GM18907 (cell line): ENCODE measurements at regions not wholly inside any gene's neighbourhood (a gene's known extent, or its start where the extent isn't known, plus 50 kb on each side); places are given as distances from the start of the nearest gene placed in this dataset.
"Not testable (repeated sequence)": the region's sequence is repeated elsewhere in the genome, so short reads cannot be mapped to it uniquely, and the experiment has no call there.

ENCODE experiments used
- ATAC-seq: cut with Tn5 transposase; IDR thresholded peaks from one replicate; pipeline ENCODE4 v1.9.1; 2021; ENCODE audit warnings: mild to moderate bottlenecking, moderate library complexity; ENCODE audit not compliant: unreplicated experiment

DNA sequence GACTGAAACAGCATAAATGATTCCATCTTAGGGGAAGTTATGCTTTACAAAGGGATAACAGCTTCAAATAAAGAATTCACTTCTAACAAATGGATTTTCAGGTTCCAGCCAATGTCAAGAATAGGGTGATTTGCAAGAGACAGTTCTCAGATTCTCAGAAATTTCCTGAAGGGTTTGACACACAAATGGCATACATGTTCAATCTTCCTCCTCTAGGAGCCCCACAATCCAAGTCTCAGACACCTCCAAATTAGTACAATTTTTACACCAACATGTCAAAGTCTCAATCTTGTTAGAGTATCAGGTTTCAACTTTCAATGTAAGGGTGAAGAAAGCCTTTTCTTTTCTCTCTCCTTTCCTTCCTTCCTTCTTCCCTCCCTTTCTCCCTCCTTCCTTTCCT, 996.6 kb downstream of the TLE1 start:
- ATAC-seq: no peak

DNA sequence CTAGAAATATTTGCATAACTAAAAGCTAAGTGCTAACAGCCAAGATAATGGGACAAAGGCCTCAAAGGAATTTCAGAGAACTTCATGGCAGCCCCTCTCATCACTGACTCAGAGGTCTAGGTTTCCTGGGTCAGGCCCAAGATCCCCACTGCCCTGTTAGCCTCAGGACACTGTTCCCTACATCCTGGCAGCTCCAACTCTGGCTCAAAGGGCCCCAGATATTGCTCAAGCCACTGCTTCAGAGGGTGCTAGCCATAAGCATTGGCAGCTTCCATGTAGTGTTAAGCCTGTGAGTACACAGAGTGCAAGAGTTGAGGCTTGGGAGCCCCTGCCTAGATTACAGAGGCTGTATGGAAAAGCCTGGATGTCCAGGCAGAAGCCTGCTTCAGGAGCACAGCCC, 998.1 kb downstream of the TLE1 start:
- no peak for ATAC-seq

DNA sequence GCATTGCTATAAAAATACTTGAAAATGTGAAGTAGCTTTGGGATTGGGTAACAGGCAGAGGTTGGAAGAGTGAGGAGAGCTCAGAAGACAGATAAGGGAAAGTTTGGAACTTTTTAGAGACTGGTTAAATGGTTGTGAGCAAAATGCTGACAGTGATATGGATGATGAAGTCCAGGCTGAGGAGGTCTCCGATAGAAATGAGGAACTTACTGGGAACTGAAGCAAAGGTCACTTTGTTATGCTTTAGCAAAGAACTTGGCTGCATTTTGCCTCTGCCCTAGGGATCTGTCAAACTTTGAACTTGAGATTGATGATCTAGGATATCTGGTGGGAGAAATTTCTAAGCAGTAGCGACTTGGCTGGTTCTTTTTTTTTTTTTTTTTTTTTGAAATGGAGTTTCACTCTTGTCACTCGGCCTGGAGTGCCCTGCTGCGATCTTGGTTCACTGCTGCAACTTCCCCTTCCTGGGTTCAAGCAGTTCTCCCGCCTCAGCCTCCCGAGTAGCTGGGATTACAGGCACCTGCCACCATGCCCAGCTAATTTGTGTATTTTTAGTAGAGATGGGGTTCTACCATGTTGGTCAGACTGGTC, 998.9 kb downstream of the TLE1 start:
- ATAC-seq: no peak

DNA sequence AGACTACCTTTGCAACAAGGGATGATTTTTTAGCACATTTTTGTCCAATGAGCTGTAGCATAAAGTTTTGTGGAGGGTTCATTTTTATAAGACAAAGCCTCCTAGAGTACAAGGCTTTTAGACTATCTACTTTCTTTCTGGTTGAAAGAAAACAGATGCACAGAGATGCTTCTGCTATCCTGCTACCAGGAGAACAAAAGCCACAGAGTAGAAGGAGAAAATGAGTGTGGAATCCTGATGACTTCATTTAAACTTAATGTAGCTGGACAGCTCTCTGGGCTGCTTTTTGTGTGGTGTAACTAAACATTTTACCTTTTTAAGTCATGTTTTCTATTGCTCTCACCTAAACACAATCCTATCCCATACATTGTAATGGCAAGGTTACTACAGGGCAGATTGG, 1009.4 kb downstream of the TLE1 start:
- no peak for ATAC-seq

DNA sequence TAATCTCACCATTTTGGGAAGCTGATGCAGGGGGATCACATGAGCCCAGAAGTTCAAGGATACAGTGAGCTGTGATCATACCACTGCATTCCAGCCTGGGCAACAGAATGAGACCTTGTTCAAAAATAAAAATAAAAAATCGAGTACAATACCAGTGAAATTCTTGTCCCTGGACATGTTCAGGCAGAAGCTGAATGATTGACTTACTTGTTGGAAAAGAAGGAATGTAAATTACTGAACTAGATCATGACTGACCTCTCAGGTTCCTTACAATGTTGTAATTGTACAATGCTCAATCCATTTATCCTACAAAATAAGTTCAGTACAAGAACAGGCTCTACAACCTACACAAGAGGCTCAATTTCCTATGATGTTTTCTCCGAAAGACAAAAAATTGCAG, 1010.4 kb downstream of the TLE1 start:
- no peak for ATAC-seq

DNA sequence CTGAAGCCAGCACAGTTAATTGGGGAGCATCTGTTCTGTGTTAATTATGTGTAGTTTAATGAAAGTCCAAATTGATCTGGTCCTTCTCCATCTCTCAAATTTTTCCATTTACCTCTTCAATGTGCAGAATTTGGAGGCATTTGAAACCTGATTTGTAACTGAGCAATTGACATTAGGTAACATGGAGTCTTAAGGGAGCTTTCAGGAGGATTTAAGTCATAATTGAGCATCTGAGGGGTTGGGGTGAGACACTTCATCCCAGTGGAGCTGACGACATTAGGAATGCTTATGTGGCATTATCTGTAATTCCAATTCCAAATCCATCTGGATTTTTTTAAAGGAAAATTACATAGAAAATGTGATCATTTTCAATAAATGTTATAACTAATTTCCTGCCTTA, 1015.9 kb downstream of the TLE1 start:
- no peak for ATAC-seq

DNA sequence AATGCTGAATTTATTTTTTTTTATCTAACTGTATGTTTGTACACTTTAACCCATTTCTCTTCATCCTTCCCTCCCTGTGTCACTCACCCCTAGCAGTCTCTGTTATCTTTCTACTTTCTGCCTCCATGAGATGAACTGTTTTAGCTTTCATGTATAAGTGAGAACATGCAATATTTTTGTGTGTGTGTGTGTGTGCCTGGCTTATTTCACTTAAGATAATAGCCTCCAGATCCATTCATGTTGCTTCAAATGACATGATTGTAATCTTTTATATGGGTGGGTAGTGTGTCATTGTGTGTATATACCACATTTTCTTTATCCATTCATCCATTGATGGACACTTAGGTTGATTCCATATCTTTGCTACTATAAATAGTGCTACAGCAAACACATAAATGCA, 1023.9 kb downstream of the TLE1 start:
- ATAC-seq: no peak

DNA sequence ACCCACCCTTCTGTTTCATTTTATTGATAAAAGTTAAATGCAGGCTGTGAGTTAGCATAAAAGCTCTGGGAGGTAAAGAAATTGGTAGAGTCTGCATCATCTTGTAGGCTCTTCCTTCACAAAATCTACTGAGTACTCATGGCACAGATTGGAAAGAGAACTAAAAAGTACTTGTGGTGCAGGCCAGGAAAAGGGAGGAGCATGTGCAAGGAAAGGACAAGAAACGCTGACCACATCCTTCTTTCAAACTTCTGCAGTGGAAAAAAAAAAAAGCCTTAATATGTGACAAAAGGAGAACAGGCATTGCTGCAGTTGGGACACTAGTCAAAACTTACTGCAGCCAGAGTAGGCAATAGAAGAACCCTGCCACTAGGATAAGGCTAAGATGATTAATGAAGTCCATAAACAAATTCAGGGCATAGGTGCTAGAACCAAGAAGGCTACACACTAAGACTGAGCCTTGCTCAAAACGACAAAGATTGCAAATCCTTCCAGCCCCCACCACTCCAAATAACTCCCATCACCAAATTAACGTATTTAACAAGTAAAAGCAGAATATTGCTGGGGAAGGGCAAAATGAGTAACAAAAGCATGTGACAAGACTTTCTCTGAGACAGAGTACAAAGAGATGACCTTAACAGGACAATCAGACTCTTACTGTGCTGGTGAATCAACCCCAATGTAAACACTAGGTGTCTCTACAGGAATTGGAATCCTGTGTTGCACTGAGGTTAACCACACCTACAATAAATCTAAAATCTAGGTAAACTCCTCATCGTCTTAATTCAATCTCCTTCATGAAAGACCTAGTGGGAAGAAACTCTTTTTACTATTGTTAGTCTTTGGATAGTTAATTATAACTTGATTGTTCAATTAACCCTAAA, 1024.8 kb downstream of the TLE1 start:
- no peak for ATAC-seq

DNA sequence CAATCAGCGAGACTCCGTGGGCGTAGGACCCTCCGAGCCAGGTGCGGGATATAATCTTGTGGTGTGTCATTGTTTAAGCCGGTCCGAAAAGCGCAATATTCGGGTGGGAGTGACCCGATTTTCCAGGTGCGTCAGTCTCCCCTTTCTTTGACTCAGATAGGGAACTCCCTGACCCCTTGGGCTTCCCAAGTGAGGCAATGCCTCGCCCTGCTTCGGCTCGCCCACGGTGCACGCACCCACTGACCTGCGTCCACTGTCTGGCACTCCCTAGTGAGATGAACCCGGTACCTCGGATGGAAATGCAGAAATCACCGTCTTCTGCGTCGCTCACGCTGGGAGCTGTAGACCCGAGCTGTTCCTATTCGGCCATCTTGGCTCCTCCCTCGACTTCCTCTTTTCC, 1029.6 kb downstream of the TLE1 start:
- not testable (repeated sequence) for ATAC-seq

DNA sequence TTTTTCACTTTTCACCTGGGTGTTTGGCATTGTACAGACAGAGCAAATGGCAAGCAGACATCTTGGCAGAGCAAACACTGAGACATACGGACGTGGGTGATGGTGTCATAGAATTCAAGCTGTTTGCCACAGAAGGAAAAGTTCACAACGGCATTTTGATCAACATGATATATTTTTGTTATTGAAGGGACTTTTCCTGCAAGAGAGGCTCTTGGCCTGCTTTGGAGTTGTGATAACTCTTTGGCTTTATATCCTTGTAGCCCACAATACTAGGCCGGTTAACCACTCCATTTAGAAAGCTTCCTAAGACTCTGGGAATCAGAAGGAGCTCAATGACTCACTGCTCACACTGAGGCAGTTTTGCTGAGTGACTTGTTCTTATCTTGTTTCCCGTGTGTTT, 1038.3 kb downstream of the TLE1 start:
- no peak for ATAC-seq

DNA sequence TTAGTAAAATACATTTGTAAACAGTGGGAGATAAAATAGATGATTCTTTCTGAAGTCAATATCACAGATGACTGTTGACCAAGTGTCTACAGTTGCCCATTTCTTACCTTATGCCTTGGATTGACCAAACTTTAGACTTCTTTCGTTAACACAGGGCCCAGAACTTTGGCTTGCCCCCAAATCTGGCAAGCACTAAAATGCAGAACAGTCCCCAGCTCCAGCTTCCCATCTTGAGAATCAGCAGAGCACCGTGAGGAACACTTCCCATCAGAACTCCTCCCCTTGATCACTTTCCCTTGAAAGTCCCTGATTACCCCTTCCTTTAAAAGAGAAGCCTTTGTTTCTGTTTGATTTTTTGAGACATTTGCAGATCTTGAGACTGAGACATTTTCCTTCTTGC, 1039.9 kb downstream of the TLE1 start:
- no peak for ATAC-seq

DNA sequence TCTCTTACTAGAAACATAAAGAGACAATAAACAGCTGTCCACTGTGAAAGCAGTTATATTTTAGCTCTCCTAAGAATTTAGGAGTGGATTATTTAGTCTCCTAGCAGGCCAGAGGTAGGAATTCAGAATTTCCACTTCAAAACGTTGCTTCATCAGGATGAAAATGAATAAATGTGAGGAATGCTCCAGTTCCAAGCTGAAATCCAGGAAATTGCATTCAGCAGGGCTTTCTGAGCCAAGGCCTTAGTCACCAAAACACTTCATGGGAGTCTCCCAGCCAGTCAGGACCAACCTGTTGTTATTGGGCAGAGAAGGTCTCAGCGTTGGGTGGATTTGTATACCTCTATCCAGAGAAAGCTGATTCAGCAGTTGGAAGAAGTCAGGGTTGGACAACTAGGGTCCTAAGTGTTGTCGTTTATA, 1040.3 kb downstream of the TLE1 start:
- no peak for ATAC-seq

DNA sequence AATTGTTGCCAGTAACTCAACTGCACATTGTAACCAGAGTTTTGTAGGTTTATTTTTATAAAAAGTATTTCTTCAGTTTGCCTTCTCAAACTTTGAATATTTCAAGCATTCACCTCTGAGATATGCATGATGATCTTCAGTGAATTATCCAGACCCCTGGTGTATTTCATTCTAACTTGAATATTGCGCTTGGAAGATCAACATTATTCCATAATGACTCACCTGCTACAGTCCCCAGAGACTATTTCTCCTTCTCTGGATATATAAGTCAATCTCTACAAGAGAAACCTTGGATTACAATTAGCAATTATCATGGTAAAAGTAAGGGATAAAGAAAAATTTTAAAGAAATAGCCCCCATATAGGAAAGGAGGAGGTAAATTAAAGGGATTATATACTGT, 1041.0 kb downstream of the TLE1 start:
- ATAC-seq: no peak

DNA sequence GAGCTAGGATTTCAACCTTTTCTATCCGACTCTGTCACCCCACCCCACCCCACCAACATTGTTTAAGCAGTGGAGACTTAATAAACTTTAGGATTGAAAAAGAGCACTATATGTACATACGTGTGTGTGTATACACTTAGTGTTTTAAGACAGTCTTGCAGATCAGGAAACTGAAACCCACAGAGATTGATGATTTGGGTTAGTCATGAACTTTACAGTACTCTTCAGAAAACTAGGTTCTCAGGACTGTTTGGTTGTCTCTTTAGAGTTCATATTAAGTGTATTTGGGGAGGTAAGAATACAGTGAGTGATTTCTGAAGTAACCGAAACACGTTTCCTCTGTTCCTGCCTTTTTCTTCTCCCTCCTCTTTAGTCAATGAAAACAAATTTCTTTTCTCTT, 1043.1 kb downstream of the TLE1 start:
- ATAC-seq: no peak

DNA sequence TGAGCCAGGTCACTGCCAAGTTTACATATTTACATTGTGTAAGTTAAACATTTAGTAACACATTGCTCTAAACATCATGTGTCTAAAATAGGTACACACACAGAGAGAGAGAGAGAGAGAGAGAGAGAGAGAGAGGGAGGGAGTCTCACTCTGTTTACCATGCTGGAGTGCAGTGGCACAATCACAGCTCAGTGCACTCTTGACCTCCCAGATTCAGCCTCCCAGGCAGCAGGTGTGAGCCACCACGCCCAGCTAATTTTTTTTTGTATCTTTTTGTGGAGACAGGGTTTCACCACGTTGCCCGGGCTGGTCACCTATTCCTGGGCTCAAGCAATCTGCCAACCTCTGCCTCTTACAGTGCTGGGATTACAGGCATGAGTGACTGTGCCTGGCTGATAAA, 1045.3 kb downstream of the TLE1 start:
- no peak for ATAC-seq

DNA sequence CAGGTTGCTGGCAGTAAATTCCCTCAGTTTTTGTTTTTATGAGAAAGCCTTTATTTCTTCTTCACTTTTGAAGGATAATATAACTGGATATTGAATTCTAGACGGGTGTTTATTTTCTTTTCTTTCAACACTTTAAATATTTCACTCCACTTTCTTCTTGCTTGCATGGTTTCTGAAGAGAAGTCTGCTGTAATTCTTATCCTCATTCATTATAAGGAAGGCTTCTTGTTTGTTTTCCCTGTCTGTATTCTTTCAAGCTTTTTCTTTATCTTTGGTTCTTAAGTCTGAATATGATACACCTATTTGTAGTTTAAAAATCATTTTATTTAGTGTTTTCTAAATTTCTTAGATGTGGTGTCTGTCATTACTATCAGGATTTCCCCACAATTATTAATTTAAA, 1054.3 kb downstream of the TLE1 start:
- no peak for ATAC-seq

DNA sequence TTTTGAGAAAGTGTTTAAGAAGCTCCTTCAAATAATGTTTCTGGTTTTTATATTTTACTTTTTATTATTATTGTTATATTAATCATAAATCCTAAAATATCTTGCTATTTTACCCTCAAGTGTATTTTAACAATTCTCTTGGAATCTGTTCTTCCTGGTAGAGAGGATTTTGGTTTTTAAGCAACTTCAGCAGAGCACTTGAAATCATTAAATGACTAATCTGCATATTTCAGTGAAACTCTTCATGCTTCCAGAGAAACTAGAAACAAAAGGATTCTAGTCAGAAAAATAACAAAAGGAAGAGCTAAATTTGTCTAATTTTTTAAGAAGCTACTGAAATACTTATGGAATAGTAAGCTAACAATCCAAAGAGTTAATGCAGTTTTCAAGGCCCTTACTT, 1057.3 kb downstream of the TLE1 start:
- no peak for ATAC-seq

DNA sequence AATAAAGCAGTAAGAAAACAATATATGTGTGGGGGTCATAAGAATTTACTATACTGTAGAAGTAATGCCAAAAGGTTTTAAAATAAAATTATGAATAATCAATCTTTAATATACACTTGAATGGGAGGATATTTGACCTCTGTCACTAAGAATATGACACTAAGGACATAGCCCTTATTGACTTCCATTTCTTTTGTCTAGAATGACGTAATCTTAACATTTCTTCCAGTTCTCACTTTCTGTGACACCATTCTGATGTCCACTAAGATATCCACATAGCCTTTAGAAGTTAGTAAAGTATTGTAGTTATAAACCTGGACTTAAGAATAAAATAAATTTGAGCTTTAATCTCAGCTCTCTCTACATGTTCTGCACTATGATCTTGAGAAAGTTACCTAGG, 1050.7 kb downstream of the TLE4 start:
- ATAC-seq: no peak

DNA sequence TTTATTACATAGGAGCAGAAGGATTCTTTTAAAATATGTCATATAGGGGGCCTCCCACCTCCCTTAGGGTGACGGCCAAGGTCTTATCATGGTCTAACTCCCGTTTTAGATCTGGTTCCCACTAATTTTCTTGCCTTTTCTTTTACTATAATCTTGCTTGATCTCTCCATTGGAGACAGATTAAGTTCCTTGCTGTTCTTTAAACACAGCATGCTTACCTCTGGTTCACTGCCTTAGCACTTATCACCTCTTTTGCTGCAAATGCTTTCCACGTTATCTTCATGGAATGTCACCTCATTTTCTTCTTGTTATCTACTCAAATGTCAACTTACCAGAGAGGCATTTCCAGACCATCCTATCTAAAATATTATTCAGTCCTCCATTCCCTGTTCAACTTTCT, 1047.6 kb downstream of the TLE4 start:
- no peak for ATAC-seq

DNA sequence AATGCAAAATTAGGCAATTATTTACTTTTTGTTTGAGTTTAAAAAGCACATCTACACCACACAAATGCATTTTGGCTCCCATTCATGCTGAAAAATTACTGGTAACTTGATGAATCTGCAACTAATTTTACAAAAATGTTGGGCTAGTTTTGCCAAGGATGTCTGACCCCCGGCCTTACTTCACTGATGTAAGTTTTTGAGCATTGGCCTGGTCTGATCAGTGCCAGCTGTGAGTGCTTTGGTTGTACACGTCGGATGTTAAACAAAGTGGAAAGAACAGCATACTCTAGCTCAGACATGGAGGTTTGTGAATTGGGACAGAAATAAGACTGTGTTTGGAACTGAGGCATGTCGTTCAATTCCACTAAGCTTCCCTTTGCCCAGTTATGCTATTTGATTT, 1044.2 kb downstream of the TLE4 start:
- ATAC-seq: no peak

DNA sequence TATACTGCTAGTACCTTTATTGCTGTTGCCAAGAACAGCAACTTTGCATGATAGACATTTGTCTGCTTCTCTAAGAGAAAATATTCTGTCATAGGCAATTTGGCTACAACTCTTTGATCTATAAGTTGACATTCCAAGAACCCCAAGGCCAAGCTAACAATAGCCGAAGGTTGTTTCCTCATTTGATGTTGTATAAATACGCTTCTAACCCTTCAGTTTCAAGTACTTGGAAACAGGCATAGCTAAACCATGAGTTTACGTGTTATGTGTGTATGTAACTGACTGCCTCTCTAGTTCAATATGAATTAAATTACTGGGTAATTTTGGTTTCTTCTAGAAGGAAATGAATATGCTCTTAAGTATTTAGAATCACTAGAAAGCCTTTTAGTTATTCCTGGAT, 1034.0 kb downstream of the TLE4 start:
- no peak for ATAC-seq

DNA sequence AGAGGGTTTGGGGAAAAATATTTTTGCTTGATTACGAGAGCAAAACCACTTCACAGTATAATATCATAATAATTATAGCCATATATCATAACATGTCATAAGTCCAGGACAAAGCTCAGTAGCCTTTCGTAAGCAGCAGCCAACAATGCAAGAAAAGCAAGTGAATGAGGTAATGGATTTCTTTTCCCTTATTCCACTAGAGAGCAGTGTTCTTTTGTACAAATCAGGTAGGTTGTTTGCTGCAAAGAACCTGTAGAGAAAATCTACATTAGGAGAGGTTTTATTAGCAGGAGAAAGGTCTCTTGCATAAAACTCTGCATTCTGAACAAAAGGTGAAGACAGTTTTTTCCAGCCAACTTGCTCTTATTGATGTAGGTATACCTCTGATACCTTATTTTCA, 1033.4 kb downstream of the TLE4 start:
- no peak for ATAC-seq

DNA sequence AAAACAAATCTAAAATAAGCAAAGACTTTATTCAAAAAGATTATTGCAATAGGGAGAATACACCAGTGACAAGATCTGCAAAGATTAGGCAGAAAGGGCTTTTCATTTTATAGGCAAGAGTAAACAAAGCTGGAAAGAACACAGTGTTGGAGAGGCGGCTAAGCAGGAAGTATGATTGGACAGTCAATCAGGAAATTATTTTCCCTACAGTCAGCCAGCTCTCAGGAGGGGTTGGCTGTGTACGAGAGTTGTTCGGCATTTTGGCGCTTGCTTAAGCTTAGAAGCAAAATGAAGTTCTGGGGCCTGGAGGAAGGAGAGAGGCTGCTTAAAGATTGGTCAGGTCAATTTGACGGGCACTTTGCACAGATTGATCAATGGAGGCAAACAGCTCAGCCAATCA, 1030.5 kb downstream of the TLE4 start:
- ATAC-seq: no peak
